Colonic mucosa (tissue), 4 donors: ENCODE measurements at regions not wholly inside any gene's neighbourhood (a gene's known extent, or its start where the extent isn't known, plus 50 kb on each side); places are given as distances from the start of the nearest gene placed in this dataset.

Experiments used
- DNase-seq: peaks from one replicate; pipeline ENCODE4 v3.0.0-alpha.2; 2020
- H3K27ac ChIP-seq: fragments of 200-600 bp; one replicate; pipeline ENCODE4 v1.8.0; 2021
- H3K27me3 ChIP-seq: fragments of 200-600 bp; one replicate; pipeline ENCODE4 v1.8.0; 2021
- H3K36me3 ChIP-seq: fragments of 200-600 bp; one replicate; pipeline ENCODE4 v1.8.0; 2021
- H3K4me1 ChIP-seq: fragments of 200-600 bp; one replicate; pipeline ENCODE4 v1.8.0; 2021; ENCODE audit warnings: mild to moderate bottlenecking
- H3K4me3 ChIP-seq: fragments of 200-600 bp; one replicate; pipeline ENCODE4 v1.8.0; 2021
- H3K9ac ChIP-seq, 2 donors: one replicate each; pipeline ENCODE4 v1.7.0; 2013; ENCODE audit warnings: control low read depth in 2 of 2, low read depth in 2 of 2, low read length in 2 of 2
- H3K9me3 ChIP-seq: fragments of 200-600 bp; one replicate; pipeline ENCODE4 v1.8.0; 2021
- CTCF ChIP-seq: fragments of 200-600 bp; IDR thresholded peaks from one replicate; pipeline ENCODE4 v1.8.0; 2022; ENCODE audit warnings: antibody characterized with exemption, mild to moderate bottlenecking
- intact Hi-C: fragments of 100-400 bp; cut with DNase I; formaldehyde crosslinking; loops from one replicate; pipeline ENCODE4 v1.14.1; 2022
- donor health status: healthy.
- donor health status: DM: no; HTN: no; CAD: no.
- donor health status: DM: no; HTN: no; CAD: no.

GRCh38 chr7:41116817-41117216 lies 586.1 kb downstream of the INHBA start:
- Histone ChIP-seq H3K9ac (no peak overlapping the region), H3K27ac (no peak overlapping the region), H3K36me3 (no peaks in the 10 kb centered on the region), H3K4me1 (no peaks in the 10 kb centered on the region), H3K4me3 (no peak overlapping the region), H3K9me3 (no peaks in the 10 kb centered on the region), H3K27me3 (no peaks in the 10 kb centered on the region)
- DNase-seq = no peak
- intact Hi-C loops = no loop called here
- TF ChIP-seq CTCF = no peak

DNA sequence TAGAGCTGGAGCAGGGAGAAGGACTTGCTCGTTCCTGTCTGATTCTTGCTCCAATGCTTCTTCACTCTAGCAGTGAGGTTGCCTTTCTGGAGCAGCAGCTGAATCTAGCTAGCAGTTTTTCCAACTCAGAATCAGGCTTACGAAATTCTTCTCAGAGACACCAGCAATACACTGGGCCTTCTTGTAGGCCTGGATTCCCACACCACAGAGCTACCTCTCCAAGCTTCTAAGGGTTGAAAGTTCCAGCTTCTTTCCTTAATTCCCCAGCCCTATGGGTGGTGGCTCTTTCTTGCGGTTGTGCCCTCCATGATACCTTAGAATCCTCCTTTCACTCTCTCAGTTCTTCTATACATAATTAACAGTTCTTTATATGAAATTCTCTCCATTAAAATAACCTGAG lies 586.6 kb downstream of the INHBA start:
- H3K9me3 ChIP-seq = no peaks in the 10 kb centered on the region
- no peaks in the 10 kb centered on the region for H3K36me3 ChIP-seq
- intact Hi-C loops = no loop called here
- no peaks in the 10 kb centered on the region for H3K27me3 ChIP-seq
- no peaks in the 10 kb centered on the region for H3K4me1 ChIP-seq
- no peak for DNase-seq
- no peak for TF ChIP-seq CTCF
- H3K27ac ChIP-seq = no peak overlapping the region
- H3K4me3 ChIP-seq = no peak overlapping the region
- H3K9ac ChIP-seq = no peak overlapping the region

DNA sequence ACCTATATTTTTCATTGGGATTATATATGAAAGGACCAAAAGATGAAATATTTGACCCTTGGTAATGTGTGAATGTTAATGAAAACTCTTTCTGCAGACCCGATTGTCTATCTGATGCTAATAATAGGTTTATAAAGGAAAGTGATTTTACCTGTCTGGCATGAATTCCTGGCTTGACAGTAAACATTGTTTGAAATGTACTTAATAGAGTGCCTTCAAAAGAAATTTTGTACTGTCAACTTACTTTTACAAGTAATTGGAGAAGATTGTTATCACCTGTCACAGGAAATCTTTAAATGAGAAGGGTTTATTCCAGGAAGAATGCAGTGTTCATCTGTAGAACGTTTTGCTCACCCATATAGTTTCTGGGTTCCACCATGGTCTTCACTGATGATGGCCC lies 588.2 kb downstream of the INHBA start:
- H3K9ac ChIP-seq = no peak overlapping the region
- no peak for DNase-seq
- no peak overlapping the region for H3K27ac ChIP-seq
- no peak for TF ChIP-seq CTCF
- H3K9me3 ChIP-seq = no peaks in the 10 kb centered on the region
- intact Hi-C loops = no loop called here
- H3K36me3 ChIP-seq = no peaks in the 10 kb centered on the region
- H3K27me3 ChIP-seq = no peaks in the 10 kb centered on the region
- no peaks in the 10 kb centered on the region for H3K4me1 ChIP-seq
- no peak overlapping the region for H3K4me3 ChIP-seq

GRCh38 chr7:41114131-41114530 lies 588.8 kb downstream of the INHBA start:
- no peaks in the 10 kb centered on the region for H3K9me3 ChIP-seq
- no peak for TF ChIP-seq CTCF
- intact Hi-C loops = no loop called here
- no peak overlapping the region for H3K4me3 ChIP-seq
- H3K27me3 ChIP-seq = no peaks in the 10 kb centered on the region
- H3K4me1 ChIP-seq = no peaks in the 10 kb centered on the region
- H3K9ac ChIP-seq = no peak overlapping the region
- no peaks in the 10 kb centered on the region for H3K36me3 ChIP-seq
- no peak for DNase-seq
- no peak overlapping the region for H3K27ac ChIP-seq

- Histone ChIP-seq H3K36me3 (no peaks in the 10 kb centered on the region), H3K27me3 (no peaks in the 10 kb centered on the region), H3K27ac (no peak overlapping the region), H3K4me3 (no peak overlapping the region), H3K9ac (no peak overlapping the region), H3K9me3 (no peaks in the 10 kb centered on the region), H3K4me1 (no peaks in the 10 kb centered on the region)
- intact Hi-C loops = no loop called here
- TF ChIP-seq CTCF = no peak
- no peak for DNase-seq
These were observed 589.2 kb downstream of the INHBA start for GRCh38 chr7:41113719-41114118.

- intact Hi-C loops = no loop called here
- H3K4me1 ChIP-seq = no peaks in the 10 kb centered on the region
- no peak for TF ChIP-seq CTCF
- no peak overlapping the region for H3K9ac ChIP-seq
- H3K4me3 ChIP-seq = no peak overlapping the region
- H3K27me3 ChIP-seq = no peaks in the 10 kb centered on the region
- no peak overlapping the region for H3K27ac ChIP-seq
- no peak for DNase-seq
- H3K9me3 ChIP-seq = no peaks in the 10 kb centered on the region
- H3K36me3 ChIP-seq = no peaks in the 10 kb centered on the region
These were observed 592.7 kb downstream of the INHBA start for GRCh38 chr7:41110186-41110585.
